ENCODE measurements at regions not wholly inside any gene's neighbourhood (a gene's known extent, or its start where the extent isn't known, plus 50 kb on each side); places are given as distances from the start of the nearest gene placed in this dataset.
A peak's percentile ranks its signal among the peaks of the same experiment; 100 is the strongest.

DNA sequence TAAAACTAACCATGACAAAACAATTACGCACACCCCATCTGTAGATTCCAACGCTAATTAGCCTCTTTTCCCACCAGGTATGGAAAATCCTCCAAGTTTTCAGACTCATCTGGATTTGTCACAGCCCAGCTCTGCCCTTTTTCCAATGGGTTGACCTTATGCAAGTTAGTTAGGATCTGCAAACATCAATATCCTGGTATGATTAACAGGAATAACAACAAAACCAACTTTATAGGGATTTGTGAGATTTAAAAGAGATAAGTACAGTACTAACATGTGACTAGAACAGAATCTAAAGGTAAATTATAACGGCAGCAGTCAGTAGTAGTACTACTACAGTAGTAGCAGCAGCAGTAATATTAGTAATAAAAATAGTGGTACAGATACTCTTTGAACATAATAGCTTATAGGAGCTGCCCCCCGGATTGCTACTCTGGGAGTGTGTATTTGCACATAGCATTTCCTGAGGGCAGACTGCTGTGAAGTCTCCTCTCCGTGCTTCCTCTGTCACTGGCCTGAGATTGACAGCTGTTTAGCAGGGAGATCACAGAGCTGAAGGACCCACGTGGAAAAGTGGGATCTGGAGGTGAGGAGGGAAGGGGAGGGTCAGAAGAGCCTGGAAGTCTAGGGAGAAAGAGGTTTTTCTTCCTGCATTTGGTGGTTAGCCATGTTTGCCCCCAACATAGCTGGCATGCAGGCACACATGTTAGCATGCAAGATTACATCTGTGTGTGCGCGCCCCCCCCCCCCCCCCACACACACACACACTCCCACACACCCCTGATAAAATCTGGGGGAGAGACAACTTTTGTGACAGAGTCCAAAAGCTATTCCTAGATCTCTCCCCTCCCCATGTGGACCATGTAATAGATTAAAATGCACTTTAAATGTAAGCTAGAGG lies 73.3 kb upstream of the FAM171A1 start:
- POLR2A ChIA-PET = no interaction called here
- DNase-seq (ENCODE audit: extremely low spot score) = no peak
- CTCF ChIA-PET = interaction anchor here (0.6 to 3.0 kb wide), 5 partner anchors 9 to 271 kb away, joined by 3 to 12 read pairs (median 5); no protein-coding TSS in a partner anchor
- TF ChIP-seq, protein P1, sequence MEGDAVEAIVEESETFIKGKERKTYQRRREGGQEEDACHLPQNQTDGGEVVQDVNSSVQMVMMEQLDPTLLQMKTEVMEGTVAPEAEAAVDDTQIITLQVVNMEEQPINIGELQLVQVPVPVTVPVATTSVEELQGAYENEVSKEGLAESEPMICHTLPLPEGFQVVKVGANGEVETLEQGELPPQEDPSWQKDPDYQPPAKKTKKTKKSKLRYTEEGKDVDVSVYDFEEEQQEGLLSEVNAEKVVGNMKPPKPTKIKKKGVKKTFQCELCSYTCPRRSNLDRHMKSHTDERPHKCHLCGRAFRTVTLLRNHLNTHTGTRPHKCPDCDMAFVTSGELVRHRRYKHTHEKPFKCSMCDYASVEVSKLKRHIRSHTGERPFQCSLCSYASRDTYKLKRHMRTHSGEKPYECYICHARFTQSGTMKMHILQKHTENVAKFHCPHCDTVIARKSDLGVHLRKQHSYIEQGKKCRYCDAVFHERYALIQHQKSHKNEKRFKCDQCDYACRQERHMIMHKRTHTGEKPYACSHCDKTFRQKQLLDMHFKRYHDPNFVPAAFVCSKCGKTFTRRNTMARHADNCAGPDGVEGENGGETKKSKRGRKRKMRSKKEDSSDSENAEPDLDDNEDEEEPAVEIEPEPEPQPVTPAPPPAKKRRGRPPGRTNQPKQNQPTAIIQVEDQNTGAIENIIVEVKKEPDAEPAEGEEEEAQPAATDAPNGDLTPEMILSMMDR (IDR thresholded peaks at IDR 0.05; ENCODE audit: control extremely low read depth, extremely low read depth, low read depth, missing control alignments) = no peak

DNA sequence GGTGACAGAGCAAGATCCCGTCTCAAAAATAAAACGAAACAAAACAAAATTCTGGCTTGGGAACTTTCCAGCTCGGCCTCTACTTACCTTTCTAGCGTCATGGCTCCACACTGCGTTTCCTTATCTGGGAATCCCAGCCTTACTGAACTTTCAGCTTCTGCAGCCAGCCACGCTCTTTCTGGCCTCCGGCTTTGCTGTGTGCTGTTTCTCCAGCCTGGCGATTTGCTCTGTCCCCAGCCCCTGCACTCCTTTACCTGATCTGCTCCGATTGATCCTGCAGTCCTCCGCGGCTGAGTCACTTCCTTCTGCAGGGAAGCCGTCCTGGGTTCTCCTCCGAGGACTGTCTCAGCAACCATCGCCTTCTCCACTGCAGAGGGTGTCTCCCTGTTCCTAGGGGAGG lies 71.0 kb upstream of the FAM171A1 start:
- POLR2A ChIA-PET = no interaction called here
- TF ChIP-seq, protein P1 (IDR thresholded peaks at IDR 0.05; ENCODE audit: control extremely low read depth, extremely low read depth, low read depth, missing control alignments) = no peak
- CTCF ChIA-PET = interaction anchor here (1.3 kb wide), 1 partner anchor 28 kb away, joined by 3 read pairs; no protein-coding TSS in a partner anchor
- no peak for DNase-seq (ENCODE audit: extremely low spot score)

- CTCF ChIA-PET = interaction anchor here (0.8 to 1.9 kb wide), 3 partner anchors 20 to 285 kb away, joined by 3 to 6 read pairs (median 4); no protein-coding TSS in a partner anchor
- POLR2A ChIA-PET = no interaction called here
Observed at GRCh38 chr10:15440204-15440711, 69.2 kb upstream of the FAM171A1 start.

GRCh38 chr10:15439341-15439842 lies 68.3 kb upstream of the FAM171A1 start:
- POLR2A ChIA-PET = no interaction called here
- TF ChIP-seq, protein P1 (IDR thresholded peaks at IDR 0.05; ENCODE audit: control extremely low read depth, extremely low read depth, low read depth, missing control alignments) = no peak
- CTCF ChIA-PET = interaction anchor here (0.8 to 1.9 kb wide), 5 partner anchors 10 to 286 kb away, joined by 3 to 6 read pairs (median 3); partner anchors contain the start of gene ITGA8
- no peak for DNase-seq (ENCODE audit: extremely low spot score)

More at GRCh38 chr10:15440204-15440711, 69.2 kb upstream of the FAM171A1 start:
- DNase-seq (ENCODE audit: extremely low spot score) = no peak
- TF ChIP-seq, protein P1 (IDR thresholded peaks at IDR 0.05; ENCODE audit: control extremely low read depth, extremely low read depth, low read depth, missing control alignments) = no peak

DNA sequence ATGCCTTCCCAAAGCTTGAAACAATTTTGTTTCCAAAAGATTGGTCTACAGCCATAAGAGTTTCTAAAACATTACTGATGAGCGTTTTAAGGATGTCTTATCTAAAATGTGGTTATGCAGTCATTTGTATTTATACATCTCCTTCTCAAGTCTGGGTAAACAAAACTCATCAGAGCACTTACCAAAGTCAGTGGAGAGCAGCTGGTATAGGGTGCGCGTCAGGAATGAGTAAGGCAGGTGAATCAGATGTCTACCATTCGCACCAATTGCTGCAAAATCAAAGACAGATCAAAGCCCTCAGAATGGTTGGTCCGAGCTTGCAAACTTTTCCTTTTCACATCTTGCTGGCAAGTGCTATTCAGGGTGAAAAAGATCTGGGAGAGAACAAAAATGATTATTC lies 65.6 kb upstream of the FAM171A1 start:
- DNase-seq (ENCODE audit: extremely low spot score) = no peak
- CTCF ChIA-PET = no interaction called here
- TF ChIP-seq, protein P1 (IDR thresholded peaks at IDR 0.05; ENCODE audit: control extremely low read depth, extremely low read depth, low read depth, missing control alignments) = no peak
- POLR2A ChIA-PET = no interaction called here

DNA sequence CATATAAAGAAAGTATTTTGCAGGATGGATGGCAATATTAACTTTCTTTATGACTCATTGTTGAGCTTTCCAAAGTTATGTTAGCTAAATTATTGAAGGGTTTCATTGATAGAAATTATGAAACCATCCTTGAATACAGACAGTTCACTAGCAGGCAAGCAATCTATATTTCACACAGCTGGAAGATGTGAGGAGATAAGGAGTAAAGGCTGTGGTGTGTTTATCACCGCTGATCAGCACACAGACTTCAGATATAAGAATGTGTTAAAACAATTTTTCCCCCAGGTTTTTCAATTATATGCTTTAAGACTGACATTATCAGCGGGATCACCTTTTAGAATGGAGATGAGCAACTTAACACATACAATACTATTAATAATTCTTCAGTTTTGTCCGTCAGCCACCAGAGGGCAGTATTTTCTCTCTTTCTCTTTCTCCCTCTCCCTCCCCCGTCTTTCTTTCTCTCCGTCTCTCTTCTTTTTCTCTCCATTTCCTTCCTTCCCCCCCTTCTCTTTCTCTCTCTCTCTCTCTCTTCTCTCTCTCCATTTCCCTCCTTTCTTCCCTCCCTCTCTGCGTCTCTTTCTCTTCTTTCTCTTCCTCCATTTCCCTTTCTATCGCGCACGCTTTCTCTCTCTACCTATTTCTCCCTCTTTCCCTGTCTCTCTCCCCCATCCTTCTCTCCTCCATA lies 62.9 kb upstream of the FAM171A1 start:
- ChIA-PET CTCF (interaction anchor here (0.6 to 1.5 kb wide), 13 partner anchors 10 to 392 kb away, joined by 3 to 11 read pairs (median 4); partner anchors contain the start of gene ITGA8), POLR2A (no interaction called here)
- TF ChIP-seq, protein P1 (IDR thresholded peaks at IDR 0.05; ENCODE audit: control extremely low read depth, extremely low read depth, low read depth, missing control alignments) = peak; percentile 51
- DNase-seq (ENCODE audit: extremely low spot score) = peak; percentile 59

Measured in GM10248 (cell line).